MCF 10A (cell line): ENCODE measurements at regions not wholly inside any gene's neighbourhood (a gene's known extent, or its start where the extent isn't known, plus 50 kb on each side); places are given as distances from the start of the nearest gene placed in this dataset.

Experiments
- BruUV-seq: library from RNA; stranded (reverse); fragments of 400-500 nt; replicated peaks from 2 replicates; lab custom pipeline; 2021; lab: Mats Ljungman, UMichigan
- CTCF ChIA-PET: fragments of 300-600 bp; sonication (Branson Sonifier 250); formaldehyde crosslinking; extraction: SDS; loops from one replicate; lab custom pipeline; 2021; ENCODE audit warnings: antibody characterized with exemption, inconsistent platforms; lab: Yijun Ruan, JAX
- POLR2A ChIA-PET: fragments of 300-600, 350-650 bp; sonication (Branson Sonifier 250); formaldehyde crosslinking; extraction: SDS; loops from one replicate; lab custom pipeline; 2020; ENCODE audit warnings: antibody characterized with exemption, inconsistent platforms; lab: Yijun Ruan, JAX
- DNase-seq: peaks from one replicate; pipeline ENCODE4 v3.0.0-alpha.2; 2018; ENCODE audit not compliant: unreplicated experiment
- H3K27ac Mint-ChIP-seq: one replicate; pipeline ENCODE4 v1.8.0; 2022; ENCODE audit warnings: mild to moderate bottlenecking, low read depth, mixed read lengths; ENCODE audit not compliant: unreplicated experiment
- H3K27me3 Mint-ChIP-seq: one replicate; pipeline ENCODE4 v1.8.0; 2022; ENCODE audit warnings: mixed read lengths; ENCODE audit not compliant: insufficient read depth, unreplicated experiment
- H3K36me3 Mint-ChIP-seq: one replicate; pipeline ENCODE4 v1.8.0; 2022; ENCODE audit warnings: mild to moderate bottlenecking, moderate library complexity, mixed read lengths; ENCODE audit not compliant: insufficient read depth, unreplicated experiment
- H3K4me1 Mint-ChIP-seq: one replicate; pipeline ENCODE4 v1.8.0; 2022; ENCODE audit warnings: mixed read lengths; ENCODE audit not compliant: insufficient read depth, unreplicated experiment
- H3K4me3 Mint-ChIP-seq: one replicate; pipeline ENCODE4 v1.8.0; 2022; ENCODE audit warnings: mild to moderate bottlenecking, moderate library complexity, mixed read lengths; ENCODE audit not compliant: unreplicated experiment
- H3K9me3 Mint-ChIP-seq: one replicate; pipeline ENCODE4 v1.8.0; 2022; ENCODE audit warnings: mixed read lengths; ENCODE audit not compliant: unreplicated experiment
- CTCF ChIP-seq: fragments of 200-600 bp; IDR thresholded peaks from one replicate; pipeline ENCODE4 v1.8.0; 2022; ENCODE audit warnings: antibody characterized with exemption, mild to moderate bottlenecking; ENCODE audit not compliant: unreplicated experiment
- intact Hi-C: fragments of 100-400 bp; cut with micrococcal nuclease; formaldehyde crosslinking; loops from 2 replicates; pipeline ENCODE4 v1.14.1; 2022

GRCh38 chr1:91171898-91172297, 150.1 kb upstream of the ZNF644 start:
- intact Hi-C loops = no loop called here
- no peak for TF ChIP-seq CTCF

GRCh38 chr1:91170571-91170970, 148.7 kb upstream of the ZNF644 start:
- BruUV-seq = no TSS peak
- H3K9me3 Mint-ChIP-seq = no peaks in the 10 kb centered on the region
- peaks cover 26% of the 10 kb centered on the region for H3K27me3 Mint-ChIP-seq
- no peak overlapping the region for H3K27ac Mint-ChIP-seq
- CTCF ChIA-PET = interaction anchor here (0.6 to 1.1 kb wide), 6 partner anchors 108 to 1390 kb away, joined by 3 to 8 read pairs (median 4); no protein-coding TSS in a partner anchor
- intact Hi-C loops = no loop called here
- no peaks in the 10 kb centered on the region for H3K36me3 Mint-ChIP-seq
- no peak for TF ChIP-seq CTCF
- POLR2A ChIA-PET = no interaction called here
- no peaks in the 10 kb centered on the region for H3K4me1 Mint-ChIP-seq
- no peak for DNase-seq
- no peak overlapping the region for H3K4me3 Mint-ChIP-seq

More at GRCh38 chr1:91171898-91172297, 150.1 kb upstream of the ZNF644 start:
- Mint-ChIP-seq H3K4me1 (no peaks in the 10 kb centered on the region), H3K9me3 (no peaks in the 10 kb centered on the region), H3K4me3 (no peak overlapping the region), H3K36me3 (no peaks in the 10 kb centered on the region), H3K27ac (no peak overlapping the region), H3K27me3 (peaks cover 26% of the 10 kb centered on the region)
- CTCF ChIA-PET = no interaction called here
- POLR2A ChIA-PET = no interaction called here
- no peak for DNase-seq
- BruUV-seq = no TSS peak

- BruUV-seq = no TSS peak
- Mint-ChIP-seq H3K4me1 (no peaks in the 10 kb centered on the region), H3K4me3 (no peak overlapping the region)
Observed at GRCh38 chr1:91166106-91166712, 144.4 kb upstream of the ZNF644 start.

More at GRCh38 chr1:91166106-91166712, 144.4 kb upstream of the ZNF644 start:
- ChIA-PET POLR2A (interaction anchor here (1.0 to 1.3 kb wide), 2 partner anchors 112 to 145 kb away, joined by 3 to 5 read pairs; no protein-coding TSS in a partner anchor), CTCF (interaction anchor here (0.5 to 6.0 kb wide), 99 partner anchors 9 to 1385 kb away, joined by 3 to 181 read pairs (median 5); partner anchors contain the start of gene HFM1)
- H3K9me3 Mint-ChIP-seq = no peaks in the 10 kb centered on the region
- intact Hi-C loops = loop anchor here (1.0 to 10.0 kb wide), 6 partner anchors 79 to 1052 kb away; partner anchors contain the start of gene CDC7
- peak; percentile 83 for TF ChIP-seq CTCF
- no peak overlapping the region for H3K27ac Mint-ChIP-seq
- H3K36me3 Mint-ChIP-seq = no peaks in the 10 kb centered on the region
- H3K27me3 Mint-ChIP-seq = no peaks in the 10 kb centered on the region
- DNase-seq = peak; percentile 68
